ENCODE measurements at regions not wholly inside any gene's neighbourhood (a gene's known extent, or its start where the extent isn't known, plus 50 kb on each side); places are given as distances from the start of the nearest gene placed in this dataset.

DNA sequence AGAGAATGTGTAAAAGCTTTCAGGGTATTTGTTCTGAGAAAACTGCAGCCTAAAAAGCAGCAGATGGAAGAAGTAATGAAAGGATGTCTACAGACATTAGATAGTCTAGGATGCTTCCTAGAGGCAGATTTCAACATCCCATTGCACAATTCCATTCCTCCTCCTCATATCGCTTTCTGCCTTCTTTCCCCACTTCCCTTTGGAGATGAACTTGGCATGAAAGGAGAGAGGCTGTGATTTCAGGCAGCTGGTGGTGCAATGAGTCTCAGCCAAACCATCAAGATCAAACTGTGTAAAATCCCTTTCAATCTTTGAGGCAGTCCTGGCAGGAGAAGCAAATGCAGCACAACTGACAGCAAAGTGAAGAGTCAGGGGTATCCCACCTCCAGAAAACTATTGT, 438.7 kb upstream of the KCNMB2 start:
- TF ChIP-seq, protein P1, sequence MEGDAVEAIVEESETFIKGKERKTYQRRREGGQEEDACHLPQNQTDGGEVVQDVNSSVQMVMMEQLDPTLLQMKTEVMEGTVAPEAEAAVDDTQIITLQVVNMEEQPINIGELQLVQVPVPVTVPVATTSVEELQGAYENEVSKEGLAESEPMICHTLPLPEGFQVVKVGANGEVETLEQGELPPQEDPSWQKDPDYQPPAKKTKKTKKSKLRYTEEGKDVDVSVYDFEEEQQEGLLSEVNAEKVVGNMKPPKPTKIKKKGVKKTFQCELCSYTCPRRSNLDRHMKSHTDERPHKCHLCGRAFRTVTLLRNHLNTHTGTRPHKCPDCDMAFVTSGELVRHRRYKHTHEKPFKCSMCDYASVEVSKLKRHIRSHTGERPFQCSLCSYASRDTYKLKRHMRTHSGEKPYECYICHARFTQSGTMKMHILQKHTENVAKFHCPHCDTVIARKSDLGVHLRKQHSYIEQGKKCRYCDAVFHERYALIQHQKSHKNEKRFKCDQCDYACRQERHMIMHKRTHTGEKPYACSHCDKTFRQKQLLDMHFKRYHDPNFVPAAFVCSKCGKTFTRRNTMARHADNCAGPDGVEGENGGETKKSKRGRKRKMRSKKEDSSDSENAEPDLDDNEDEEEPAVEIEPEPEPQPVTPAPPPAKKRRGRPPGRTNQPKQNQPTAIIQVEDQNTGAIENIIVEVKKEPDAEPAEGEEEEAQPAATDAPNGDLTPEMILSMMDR (IDR thresholded peaks at IDR 0.05 in 4 of 5, conservative IDR thresholded peaks at IDR 0.05 in 1 of 5) = no peak
- TF ChIP-seq POLR2A (IDR thresholded peaks at IDR 0.05) = no peak
